ENCODE measurements at regions not wholly inside any gene's neighbourhood (a gene's known extent, or its start where the extent isn't known, plus 50 kb on each side); places are given as distances from the start of the nearest gene placed in this dataset.

DNA sequence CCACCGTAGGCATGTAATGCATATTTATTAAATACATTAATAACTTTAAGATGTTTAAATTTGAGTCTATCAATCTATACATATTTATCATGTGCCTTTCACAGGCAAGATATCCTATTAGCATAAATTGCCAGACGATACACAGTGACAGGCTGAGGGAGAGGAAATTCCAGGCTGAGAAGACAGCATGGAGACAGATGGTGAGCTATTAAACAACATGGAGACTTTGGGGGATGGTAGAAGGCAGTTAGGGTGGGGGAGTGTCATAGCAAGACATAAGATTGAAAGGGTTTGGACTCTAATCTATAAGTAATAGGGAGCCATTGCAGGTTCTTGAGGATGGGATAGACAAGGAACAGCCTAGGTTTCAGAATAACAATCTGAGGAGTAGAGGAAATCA lies 138.5 kb downstream of the NXPE2 start:
- no peak for DNase-seq (ENCODE audit: low spot score in 2 of 2)
- Histone ChIP-seq H3K4me1 (no peaks in the 10 kb centered on the region), H3K9me3 (no peaks in the 10 kb centered on the region), H3K27me3 (ENCODE audit: low read depth) (no peaks in the 10 kb centered on the region), H3K36me3 (replicated peaks) (no peaks in the 10 kb centered on the region), H3K4me3 (no peak overlapping the region)
- in situ Hi-C loops (cut with MboI; ENCODE audit: low sequenced_read_pairs) = no loop called here

DNA sequence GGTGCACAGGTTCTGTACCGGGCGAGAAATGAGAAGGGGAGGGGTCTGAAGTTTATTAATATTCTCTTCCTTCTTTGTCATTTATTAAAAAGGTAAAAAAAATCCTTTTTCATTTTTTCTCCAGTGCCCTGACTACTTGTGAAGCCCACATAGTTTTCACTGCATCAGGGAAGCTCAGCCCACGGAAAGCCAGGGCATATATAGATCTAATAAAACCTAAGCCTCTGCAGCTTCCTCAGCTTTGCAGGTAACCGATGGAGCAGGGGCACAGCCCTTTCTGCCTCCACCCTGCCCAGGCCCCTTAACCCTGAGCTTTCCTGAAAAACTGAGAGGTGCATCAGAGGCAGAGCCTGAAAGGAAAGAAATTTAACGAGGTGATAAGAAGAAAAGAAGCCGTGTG lies 140.1 kb downstream of the NXPE2 start:
- in situ Hi-C loops (cut with MboI; ENCODE audit: low sequenced_read_pairs) = no loop called here
- no peaks in the 10 kb centered on the region for H3K4me1 ChIP-seq
- H3K36me3 ChIP-seq (replicated peaks) = no peaks in the 10 kb centered on the region
- no peaks in the 10 kb centered on the region for H3K27me3 ChIP-seq (ENCODE audit: low read depth)
- DNase-seq (ENCODE audit: low spot score in 2 of 2) = no peak
- no peaks in the 10 kb centered on the region for H3K9me3 ChIP-seq
- no peak overlapping the region for H3K4me3 ChIP-seq

DNA sequence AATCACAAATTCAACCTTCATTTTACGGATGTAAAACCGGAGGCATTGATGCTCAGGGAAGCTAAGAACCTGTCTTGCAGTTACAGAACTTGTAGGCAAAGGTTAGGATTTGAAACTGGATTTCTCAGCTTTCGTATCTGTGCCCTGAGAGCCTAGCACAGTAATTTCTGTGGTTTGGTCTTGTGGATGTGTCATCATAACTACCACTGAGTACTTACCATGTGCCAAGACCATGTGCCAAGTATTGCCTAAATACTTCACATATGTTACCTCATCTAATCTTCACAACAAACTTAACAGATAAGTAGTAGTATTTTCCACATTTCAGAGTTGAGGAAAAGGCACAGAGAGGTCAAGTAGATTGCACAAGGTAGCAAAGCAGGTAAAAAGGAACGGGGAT lies 140.7 kb downstream of the NXPE2 start:
- Histone ChIP-seq H3K4me1 (no peaks in the 10 kb centered on the region), H3K9me3 (no peaks in the 10 kb centered on the region), H3K4me3 (no peak overlapping the region), H3K27me3 (ENCODE audit: low read depth) (no peaks in the 10 kb centered on the region), H3K36me3 (replicated peaks) (no peaks in the 10 kb centered on the region)
- DNase-seq (ENCODE audit: low spot score in 2 of 2) = no peak
- in situ Hi-C loops (cut with MboI; ENCODE audit: low sequenced_read_pairs) = no loop called here

DNA sequence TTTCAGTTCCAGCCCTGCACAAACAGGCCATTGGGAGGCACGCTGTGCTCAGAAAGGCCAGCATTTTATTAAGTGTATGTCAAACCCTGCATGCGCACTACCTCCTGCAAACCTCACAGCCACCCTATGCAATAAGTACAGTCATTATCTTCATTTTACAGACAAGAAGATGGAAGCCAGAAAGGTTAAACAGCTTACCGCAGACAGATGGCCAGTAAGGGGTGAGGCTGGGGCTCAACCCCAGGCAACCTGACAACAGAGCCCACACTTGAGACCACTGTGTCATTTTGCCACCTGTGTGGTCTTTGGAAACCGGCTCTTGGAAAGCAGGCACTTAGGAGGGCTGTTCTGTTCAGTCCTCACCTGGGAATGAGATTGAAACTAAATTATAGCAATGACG lies 142.3 kb downstream of the NXPE2 start:
- H3K27me3 ChIP-seq (ENCODE audit: low read depth) = no peaks in the 10 kb centered on the region
- no peak for DNase-seq (ENCODE audit: low spot score in 2 of 2)
- no peak overlapping the region for H3K4me3 ChIP-seq
- H3K9me3 ChIP-seq = no peaks in the 10 kb centered on the region
- no peaks in the 10 kb centered on the region for H3K4me1 ChIP-seq
- in situ Hi-C loops (cut with MboI; ENCODE audit: low sequenced_read_pairs) = no loop called here
- H3K36me3 ChIP-seq (replicated peaks) = no peaks in the 10 kb centered on the region

DNA sequence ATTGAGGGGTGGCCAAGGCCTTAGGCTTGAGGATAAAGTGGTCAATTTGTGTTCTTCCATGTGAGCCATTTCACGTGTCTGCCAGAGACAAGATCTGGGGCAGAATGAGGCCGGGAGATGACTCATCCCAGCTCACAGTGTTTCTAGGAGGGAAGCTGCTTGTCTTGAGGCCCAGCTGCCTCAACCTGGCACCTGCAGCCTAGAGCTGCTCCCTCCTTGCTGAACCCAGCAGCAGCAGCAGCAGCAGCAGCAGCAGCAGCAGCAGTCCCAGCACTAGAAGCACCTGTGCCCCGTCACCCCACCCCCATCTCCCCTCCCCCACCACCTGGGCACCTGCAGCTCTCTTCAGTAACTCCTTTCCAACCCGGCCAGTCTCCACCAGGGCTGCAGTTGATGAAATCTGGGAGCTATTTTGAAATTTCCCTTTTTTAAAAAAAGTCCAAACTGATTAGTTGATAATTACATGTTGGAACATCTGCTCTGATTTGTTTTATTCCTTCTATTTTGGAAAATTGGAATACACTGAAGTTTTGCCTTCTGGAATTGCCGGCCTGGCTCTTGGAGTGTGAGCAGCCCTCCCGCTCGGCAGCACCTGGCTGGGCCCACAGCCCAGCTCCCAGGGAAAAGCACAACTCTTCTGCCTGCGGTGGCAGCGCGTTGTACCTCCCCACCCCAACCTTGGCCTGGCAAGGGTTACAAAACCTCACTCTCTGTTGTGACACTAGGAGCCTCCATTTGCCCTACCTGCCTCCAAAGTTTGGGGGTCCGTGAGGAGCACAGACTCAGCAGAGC lies 143.5 kb downstream of the NXPE2 start:
- no peak overlapping the region for H3K4me3 ChIP-seq
- DNase-seq (ENCODE audit: low spot score in 2 of 2) = no peak
- in situ Hi-C loops (cut with MboI; ENCODE audit: low sequenced_read_pairs) = no loop called here

DNA sequence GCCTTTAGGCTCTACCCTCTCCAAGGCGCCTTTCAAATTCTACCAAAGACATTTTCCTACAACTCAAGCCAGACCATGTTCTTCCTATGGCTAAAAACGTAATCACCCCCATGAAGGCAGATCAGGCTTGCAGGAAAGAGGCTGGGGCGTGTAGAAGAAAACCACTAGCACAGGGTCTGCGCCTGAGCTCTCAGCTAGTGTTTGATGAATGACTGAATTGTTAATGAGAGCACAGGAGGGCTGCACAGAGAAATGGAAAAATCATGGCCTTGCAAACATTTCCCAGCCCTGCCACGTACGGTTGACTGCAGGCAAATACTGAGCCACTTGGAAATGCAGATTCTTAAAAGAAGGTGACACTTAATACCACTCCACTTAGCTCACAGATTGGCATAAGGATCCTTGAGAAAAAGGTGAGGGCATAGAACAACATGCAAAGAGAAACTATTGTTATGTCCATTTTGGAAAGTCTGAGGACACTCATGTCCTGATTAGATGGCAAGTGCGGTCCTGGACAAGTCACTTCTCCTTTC lies 148.6 kb downstream of the NXPE2 start:
- Histone ChIP-seq H3K36me3 (replicated peaks) (no peaks in the 10 kb centered on the region), H3K4me1 (no peaks in the 10 kb centered on the region), H3K27me3 (ENCODE audit: low read depth) (no peaks in the 10 kb centered on the region), H3K9me3 (no peaks in the 10 kb centered on the region), H3K4me3 (no peak overlapping the region)
- in situ Hi-C loops (cut with MboI; ENCODE audit: low sequenced_read_pairs) = no loop called here
- no peak for DNase-seq (ENCODE audit: low spot score in 2 of 2)

More for the DNA sequence above, 143.5 kb downstream of the NXPE2 start:
- Histone ChIP-seq H3K36me3 (replicated peaks) (no peaks in the 10 kb centered on the region), H3K27me3 (ENCODE audit: low read depth) (no peaks in the 10 kb centered on the region), H3K9me3 (no peaks in the 10 kb centered on the region), H3K4me1 (no peaks in the 10 kb centered on the region)

DNA sequence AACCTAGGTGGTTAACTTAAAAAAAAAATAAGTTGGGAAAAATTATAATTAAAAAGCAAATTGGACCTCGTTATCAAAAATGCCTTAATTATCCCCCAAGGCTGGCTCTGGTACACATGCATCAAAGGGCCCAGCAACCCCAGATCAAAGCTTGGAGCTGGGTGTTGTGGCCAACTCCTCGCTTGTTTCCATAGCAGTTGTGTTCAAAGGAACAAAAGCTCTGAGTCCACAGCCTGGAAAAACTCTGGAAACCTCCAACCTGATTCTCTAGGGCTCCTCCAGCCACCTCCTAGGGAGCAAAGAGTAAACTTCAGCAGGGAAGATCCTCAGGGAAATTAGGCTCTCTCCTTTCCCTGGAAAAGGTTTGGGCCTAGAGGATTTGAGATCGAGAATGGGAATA lies 149.4 kb downstream of the NXPE2 start:
- Histone ChIP-seq H3K4me3 (no peak overlapping the region), H3K36me3 (replicated peaks) (no peaks in the 10 kb centered on the region), H3K9me3 (no peaks in the 10 kb centered on the region), H3K4me1 (no peaks in the 10 kb centered on the region), H3K27me3 (ENCODE audit: low read depth) (no peaks in the 10 kb centered on the region)
- in situ Hi-C loops (cut with MboI; ENCODE audit: low sequenced_read_pairs) = no loop called here
- DNase-seq (ENCODE audit: low spot score in 2 of 2) = no peak

DNA sequence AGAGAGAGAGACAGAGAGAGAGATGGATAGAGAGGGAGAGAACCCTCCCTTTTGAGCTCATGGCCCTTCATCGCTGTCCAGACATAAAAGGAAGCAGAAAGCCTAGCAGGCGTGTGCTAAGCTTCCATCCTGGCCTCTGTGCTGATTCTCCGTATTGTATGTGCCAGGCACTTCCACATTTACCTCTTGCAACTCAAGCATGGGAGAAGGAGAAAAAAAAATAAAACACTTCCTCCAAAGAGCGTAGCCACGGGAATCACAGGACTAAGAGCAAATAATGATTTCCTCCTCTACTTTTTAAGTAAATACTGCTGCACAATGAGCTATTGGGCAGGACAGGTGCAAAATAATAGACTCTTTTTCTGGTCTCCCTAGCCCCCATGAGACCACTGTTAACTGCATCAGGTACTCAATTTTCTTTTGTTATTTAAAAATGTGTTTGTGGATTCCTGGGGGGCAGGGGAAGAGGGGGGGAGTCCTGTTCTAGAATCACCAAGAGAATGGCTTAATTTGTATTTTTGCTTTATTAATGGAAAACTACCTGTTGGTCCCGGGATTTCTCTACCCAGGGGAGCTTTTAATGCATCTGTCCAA lies 154.3 kb downstream of the NXPE2 start:
- no peaks in the 10 kb centered on the region for H3K27me3 ChIP-seq (ENCODE audit: low read depth)
- H3K36me3 ChIP-seq (replicated peaks) = no peaks in the 10 kb centered on the region
- no peak for DNase-seq (ENCODE audit: low spot score in 2 of 2)
- no peak overlapping the region for H3K4me3 ChIP-seq
- H3K9me3 ChIP-seq = no peaks in the 10 kb centered on the region
- H3K4me1 ChIP-seq = no peaks in the 10 kb centered on the region
- in situ Hi-C loops (cut with MboI; ENCODE audit: low sequenced_read_pairs) = no loop called here

DNA sequence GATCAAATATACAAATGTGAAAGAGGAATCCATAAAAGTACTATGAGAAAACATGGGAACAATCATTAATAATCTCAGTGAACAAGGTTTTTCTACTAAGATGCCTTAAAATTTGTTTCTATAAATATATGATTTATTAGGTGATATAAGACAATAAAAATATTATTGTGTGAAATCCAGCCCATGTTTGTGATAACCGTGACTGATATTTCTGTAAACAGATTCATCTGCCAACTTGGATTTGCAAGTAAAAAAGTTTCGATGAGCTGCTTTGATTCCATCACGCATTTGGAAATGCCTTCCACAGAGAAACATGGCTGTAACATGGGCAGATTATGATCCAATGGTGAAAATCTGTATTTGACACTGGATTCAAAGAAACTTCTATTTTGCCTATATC lies 157.8 kb downstream of the NXPE2 start:
- no peak for DNase-seq (ENCODE audit: low spot score in 2 of 2)

DNA sequence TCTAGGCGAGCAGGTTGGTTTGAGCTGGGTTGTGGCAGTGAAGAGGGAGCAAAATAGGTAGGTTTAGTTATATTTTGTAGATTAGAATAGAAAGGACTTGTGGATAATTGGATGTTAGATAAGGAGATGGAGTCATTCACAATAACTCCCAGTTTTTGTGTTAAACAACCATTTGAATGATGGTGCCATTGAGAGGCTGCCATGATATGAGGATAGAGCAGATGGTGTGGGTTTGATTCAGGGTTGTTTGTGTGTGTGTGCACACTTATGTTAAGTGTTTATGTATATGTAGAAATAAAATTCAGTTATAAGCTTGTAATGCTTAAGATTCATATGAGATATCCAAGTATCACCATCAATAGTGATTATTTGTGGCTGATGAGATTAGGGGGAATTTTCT lies 166.6 kb downstream of the NXPE2 start:
- no peaks in the 10 kb centered on the region for H3K9me3 ChIP-seq
- H3K36me3 ChIP-seq (replicated peaks) = no peaks in the 10 kb centered on the region
- in situ Hi-C loops (cut with MboI; ENCODE audit: low sequenced_read_pairs) = no loop called here
- H3K4me1 ChIP-seq = no peaks in the 10 kb centered on the region
- no peak for DNase-seq (ENCODE audit: low spot score in 2 of 2)
- H3K27me3 ChIP-seq (ENCODE audit: low read depth) = no peaks in the 10 kb centered on the region
- H3K4me3 ChIP-seq = no peak overlapping the region

More for the DNA sequence above, 157.8 kb downstream of the NXPE2 start:
- H3K9me3 ChIP-seq = no peaks in the 10 kb centered on the region
- no peak overlapping the region for H3K4me3 ChIP-seq
- no peaks in the 10 kb centered on the region for H3K36me3 ChIP-seq (replicated peaks)
- no peaks in the 10 kb centered on the region for H3K27me3 ChIP-seq (ENCODE audit: low read depth)
- H3K4me1 ChIP-seq = no peaks in the 10 kb centered on the region
- in situ Hi-C loops (cut with MboI; ENCODE audit: low sequenced_read_pairs) = no loop called here

DNA sequence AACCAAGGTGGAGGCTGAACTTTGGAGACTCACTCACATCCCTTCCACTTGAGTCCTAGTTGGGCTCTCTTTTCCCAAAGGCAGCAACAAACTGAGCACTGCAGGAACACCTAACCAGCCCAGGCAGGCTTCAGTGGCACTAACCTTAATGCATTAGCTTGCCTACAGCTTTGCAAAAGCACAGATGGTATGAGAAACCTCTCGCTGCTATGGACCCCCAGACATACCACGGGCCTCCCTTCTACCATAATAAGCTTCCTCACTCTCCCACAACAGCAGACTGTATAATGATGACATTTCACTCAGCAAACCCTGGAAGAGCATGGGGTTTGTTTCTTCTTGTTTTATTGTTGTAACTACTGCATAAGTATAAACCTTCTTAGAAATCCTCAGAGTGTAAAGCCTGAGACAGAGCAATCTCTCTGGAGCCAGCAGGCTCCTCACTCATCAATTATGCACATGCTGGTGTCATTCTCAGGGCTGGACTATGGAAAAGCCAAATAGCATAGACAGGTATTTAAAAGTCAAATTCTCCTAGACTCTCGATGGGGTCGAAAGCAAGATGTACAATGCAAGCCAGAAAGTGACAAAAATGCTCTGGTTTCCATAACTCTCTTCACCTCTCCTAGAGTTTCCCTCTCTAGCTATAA lies 167.6 kb downstream of the NXPE2 start:
- Histone ChIP-seq H3K4me3 (no peak overlapping the region), H3K36me3 (replicated peaks) (no peaks in the 10 kb centered on the region), H3K4me1 (no peaks in the 10 kb centered on the region), H3K27me3 (ENCODE audit: low read depth) (no peaks in the 10 kb centered on the region), H3K9me3 (no peaks in the 10 kb centered on the region)
- no peak for DNase-seq (ENCODE audit: low spot score in 2 of 2)
- in situ Hi-C loops (cut with MboI; ENCODE audit: low sequenced_read_pairs) = no loop called here

DNA sequence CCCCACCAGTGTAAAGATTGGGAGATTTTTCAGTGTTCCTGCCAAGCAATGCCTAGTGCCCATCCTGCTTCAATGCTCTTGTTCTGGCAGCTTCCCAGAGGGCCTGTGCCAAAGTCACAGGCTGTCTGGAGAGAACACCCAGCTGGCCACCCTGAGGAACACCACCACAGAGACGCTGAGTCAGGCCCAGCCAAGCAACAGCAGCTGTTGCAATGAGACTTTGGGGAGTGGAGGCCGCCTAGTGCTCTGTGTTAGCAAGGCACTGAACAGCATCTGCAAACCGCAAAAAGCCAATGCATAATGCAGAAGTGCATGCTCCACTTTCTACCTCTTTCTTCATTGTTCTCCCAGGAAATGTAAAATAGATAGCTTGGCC lies 168.1 kb downstream of the NXPE2 start:
- DNase-seq (ENCODE audit: low spot score in 2 of 2) = no peak
- Histone ChIP-seq H3K36me3 (replicated peaks) (no peaks in the 10 kb centered on the region), H3K4me3 (no peak overlapping the region), H3K4me1 (no peaks in the 10 kb centered on the region), H3K27me3 (ENCODE audit: low read depth) (no peaks in the 10 kb centered on the region), H3K9me3 (no peaks in the 10 kb centered on the region)
- in situ Hi-C loops (cut with MboI; ENCODE audit: low sequenced_read_pairs) = no loop called here

DNA sequence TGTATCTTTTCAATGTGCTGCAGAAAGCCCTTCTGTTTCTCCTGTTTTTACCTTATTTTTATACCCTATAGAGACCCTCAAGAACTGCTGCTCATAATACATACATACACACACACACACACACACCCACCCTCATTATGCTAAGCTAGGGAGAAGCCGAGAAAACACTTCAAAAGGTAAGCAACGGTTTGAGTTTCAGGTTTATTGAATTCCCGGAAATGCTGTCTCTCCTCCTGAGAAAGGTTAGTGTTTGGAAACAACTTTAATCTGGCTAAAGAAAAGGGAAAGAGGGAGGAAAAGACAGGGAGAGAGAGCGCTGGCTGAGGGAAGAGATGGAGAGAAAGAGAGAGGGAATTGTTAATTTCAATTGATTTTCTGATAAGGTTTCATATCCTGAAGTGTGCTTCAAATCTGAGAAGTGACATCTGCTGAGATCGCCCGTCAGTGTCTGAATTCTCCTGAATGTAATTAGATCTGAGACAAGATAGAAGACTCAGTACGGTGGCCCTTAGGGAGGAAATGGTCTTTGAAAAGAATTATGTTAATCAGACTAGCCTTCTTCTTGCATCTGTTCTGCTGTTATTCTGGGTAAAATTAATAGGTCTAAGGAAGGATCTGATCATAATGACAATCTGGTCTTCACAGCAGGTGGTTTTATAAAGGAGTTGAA lies 169.1 kb downstream of the NXPE2 start:
- H3K27me3 ChIP-seq (ENCODE audit: low read depth) = no peaks in the 10 kb centered on the region
- H3K9me3 ChIP-seq = no peaks in the 10 kb centered on the region
- H3K4me1 ChIP-seq = no peaks in the 10 kb centered on the region
- no peak for DNase-seq (ENCODE audit: low spot score in 2 of 2)
- in situ Hi-C loops (cut with MboI; ENCODE audit: low sequenced_read_pairs) = no loop called here
- H3K4me3 ChIP-seq = no peak overlapping the region
- H3K36me3 ChIP-seq (replicated peaks) = no peaks in the 10 kb centered on the region

DNA sequence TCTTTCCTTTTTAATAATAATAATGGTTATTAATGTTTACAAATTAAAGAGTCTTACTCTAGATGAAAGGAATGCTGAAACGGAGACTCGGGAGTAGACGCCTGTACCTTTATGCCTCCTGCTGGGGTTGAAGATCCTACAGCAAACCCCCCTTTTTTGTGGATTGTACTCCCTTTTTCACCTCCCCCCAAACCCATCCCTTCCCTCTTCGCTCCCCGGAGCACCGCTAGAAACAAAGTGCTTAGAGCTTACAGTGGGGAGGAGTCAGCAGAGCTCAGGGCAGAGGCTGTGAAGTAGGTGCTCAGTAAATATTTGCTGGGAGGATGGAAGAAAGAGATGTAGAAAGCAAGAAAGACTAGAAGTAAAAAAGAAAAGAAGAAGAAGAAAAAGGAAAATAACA lies 169.7 kb downstream of the NXPE2 start:
- no peaks in the 10 kb centered on the region for H3K9me3 ChIP-seq
- in situ Hi-C loops (cut with MboI; ENCODE audit: low sequenced_read_pairs) = no loop called here
- no peaks in the 10 kb centered on the region for H3K36me3 ChIP-seq (replicated peaks)
- no peak overlapping the region for H3K4me3 ChIP-seq
- no peaks in the 10 kb centered on the region for H3K4me1 ChIP-seq
- no peaks in the 10 kb centered on the region for H3K27me3 ChIP-seq (ENCODE audit: low read depth)
- DNase-seq (ENCODE audit: low spot score in 2 of 2) = no peak

Measured in HAP-1 (cell line).